H9 (cell line): ENCODE measurements at regions not wholly inside any gene's neighbourhood (a gene's known extent, or its start where the extent isn't known, plus 50 kb on each side); places are given as distances from the start of the nearest gene placed in this dataset.

Source experiments
- DNase-seq: peaks from one replicate; pipeline ENCODE4 v3.0.0-alpha.2; 2017
- H2AFZ ChIP-seq: one replicate; pipeline ENCODE4 v1.6.1; 2013; ENCODE audit warnings: mild to moderate bottlenecking, low read length, control low read depth, moderate library complexity
- H2AK5ac ChIP-seq: 2 replicates; pipeline ENCODE4 v1.6.1; 2013; ENCODE audit warnings: low read length, control low read depth, mixed read lengths; ENCODE audit not compliant: insufficient read length
- H2BK120ac ChIP-seq: one replicate; pipeline ENCODE4 v1.6.1; 2013; ENCODE audit warnings: low read depth, mild to moderate bottlenecking, low read length, control low read depth, inconsistent platforms; ENCODE audit not compliant: poor library complexity, severe bottlenecking
- H2BK12ac ChIP-seq: 2 replicates; pipeline ENCODE4 v1.6.1; 2013; ENCODE audit warnings: low read length, control low read depth, mixed read lengths, low read depth; ENCODE audit not compliant: insufficient read length
- H2BK15ac ChIP-seq: 2 replicates; pipeline ENCODE4 v1.6.1; 2013; ENCODE audit warnings: low read depth, low read length, control low read depth
- H2BK20ac ChIP-seq: one replicate; pipeline ENCODE4 v1.6.1; 2013; ENCODE audit warnings: low read depth, mild to moderate bottlenecking, low read length, control low read depth, inconsistent platforms; ENCODE audit not compliant: poor library complexity, severe bottlenecking
- H2BK5ac ChIP-seq: 2 replicates; pipeline ENCODE4 v1.6.1; 2013; ENCODE audit warnings: low read length, control low read depth, mixed read lengths; ENCODE audit not compliant: insufficient read length
- H3K14ac ChIP-seq: 2 replicates; pipeline ENCODE4 v1.6.1; 2013; ENCODE audit warnings: low read length, control low read depth; ENCODE audit not compliant: insufficient read depth
- H3K18ac ChIP-seq: 2 replicates; pipeline ENCODE4 v1.6.1; 2013; ENCODE audit warnings: low read depth, mild to moderate bottlenecking, mixed read lengths, low read length, control low read depth; ENCODE audit not compliant: insufficient read length
- H3K23ac ChIP-seq: 2 replicates; pipeline ENCODE4 v1.6.1; 2013; ENCODE audit warnings: low read length, control low read depth, mixed read lengths, low read depth; ENCODE audit not compliant: insufficient read length
- H3K23me2 ChIP-seq: 2 replicates; pipeline ENCODE4 v1.6.1; 2013; ENCODE audit warnings: low read depth, mild to moderate bottlenecking, mixed read lengths, low read length, control low read depth; ENCODE audit not compliant: insufficient read length, poor library complexity, severe bottlenecking
- H3K27ac ChIP-seq: 2 replicates; pipeline ENCODE4 v1.5.1; 2013; ENCODE audit warnings: low read length, control low read depth, mixed read lengths, low read depth; ENCODE audit not compliant: insufficient read length
- H3K27me3 ChIP-seq: 2 replicates; pipeline ENCODE4 v1.6.1; 2013; ENCODE audit warnings: low read length, control low read depth, inconsistent platforms; ENCODE audit not compliant: insufficient read depth
- H3K4ac ChIP-seq: 2 replicates; pipeline ENCODE4 v1.6.1; 2013; ENCODE audit warnings: low read depth, mild to moderate bottlenecking, control low read depth, inconsistent platforms, low read length, moderate library complexity
- H3K4me1 ChIP-seq: 2 replicates; pipeline ENCODE4 v1.6.1; 2013; ENCODE audit warnings: low read length, control low read depth, inconsistent platforms; ENCODE audit not compliant: insufficient read depth
- H3K4me2 ChIP-seq: 2 replicates; pipeline ENCODE4 v1.6.1; 2013; ENCODE audit warnings: low read length, control low read depth, mixed read lengths; ENCODE audit not compliant: insufficient read length, insufficient read depth
- H3K56ac ChIP-seq: 2 replicates; pipeline ENCODE4 v1.6.1; 2013; ENCODE audit warnings: low read depth, mild to moderate bottlenecking, mixed read lengths, low read length, control low read depth; ENCODE audit not compliant: insufficient read length
- H3K79me1 ChIP-seq: 2 replicates; pipeline ENCODE4 v1.6.1; 2013; ENCODE audit warnings: low read depth, mild to moderate bottlenecking, moderate library complexity, low read length, control low read depth, inconsistent platforms; ENCODE audit not compliant: insufficient read depth, poor library complexity, severe bottlenecking
- H3K79me2 ChIP-seq: 2 replicates; pipeline ENCODE4 v1.6.1; 2013; ENCODE audit warnings: low read length, control low read depth, inconsistent platforms; ENCODE audit not compliant: insufficient read depth
- H3K9ac ChIP-seq: 2 replicates; pipeline ENCODE4 v1.6.1; 2013; ENCODE audit warnings: low read length, control low read depth, mixed read lengths; ENCODE audit not compliant: insufficient read length; ENCODE audit errors: extremely low read depth
- H3K9me3 ChIP-seq: one replicate; pipeline ENCODE4 v1.6.1; 2013; ENCODE audit warnings: low read depth, low read length, inconsistent platforms; ENCODE audit not compliant: control insufficient read depth
- H3T11ph ChIP-seq: one replicate; pipeline ENCODE4 v1.6.1; 2013; ENCODE audit warnings: mild to moderate bottlenecking, low read length, control low read depth, inconsistent platforms
- H4K20me1 ChIP-seq: one replicate; pipeline ENCODE4 v1.6.1; 2013; ENCODE audit not compliant: control insufficient read depth, insufficient read length, insufficient read depth
- H4K5ac ChIP-seq: 2 replicates; pipeline ENCODE4 v1.6.1; 2013; ENCODE audit warnings: low read depth, mild to moderate bottlenecking, mixed read lengths, low read length, control low read depth; ENCODE audit not compliant: insufficient read length
- H4K8ac ChIP-seq: replicated peaks from 2 replicates; pipeline ENCODE4 v1.6.1; 2013; ENCODE audit warnings: low read length, control low read depth, mixed read lengths, low read depth; ENCODE audit not compliant: insufficient read length
- H4K91ac ChIP-seq: 2 replicates; pipeline ENCODE4 v1.6.1; 2013; ENCODE audit warnings: low read depth, mild to moderate bottlenecking, moderate library complexity, mixed read lengths, low read length, control low read depth; ENCODE audit not compliant: insufficient read length
- H3K27ac Mint-ChIP-seq, 3 experiments: 2 replicates in 2 of 3; 3 replicates in 1 of 3; pipeline ENCODE4 v1.8.0; 2020 to 2021; ENCODE audit warnings: mixed read lengths in 3 of 3, mild to moderate bottlenecking in 1 of 3, moderate library complexity in 1 of 3
- H3K27me3 Mint-ChIP-seq: 2 replicates; pipeline ENCODE4 v1.8.0; 2021; ENCODE audit warnings: low read depth, mild to moderate bottlenecking, moderate library complexity, mixed read lengths
- H3K36me3 Mint-ChIP-seq, 3 experiments: 2 replicates in 2 of 3; 3 replicates in 1 of 3; pipeline ENCODE4 v1.8.0; 2020 to 2021; ENCODE audit warnings: low read depth in 3 of 3, mixed read lengths in 3 of 3; ENCODE audit not compliant: insufficient read depth in 1 of 3
- H3K4me1 Mint-ChIP-seq, 2 experiments: 2 replicates each; pipeline ENCODE4 v1.8.0; 2020; ENCODE audit warnings: mixed read lengths in 2 of 2
- H3K4me3 Mint-ChIP-seq, 2 experiments: 2 replicates in 1 of 2; 3 replicates in 1 of 2; pipeline ENCODE4 v1.8.0; 2020 to 2021; ENCODE audit warnings: mild to moderate bottlenecking in 2 of 2, mixed read lengths in 2 of 2, moderate library complexity in 1 of 2
- H3K9me3 Mint-ChIP-seq, 2 experiments: 2 replicates in 1 of 2; 3 replicates in 1 of 2; pipeline ENCODE4 v1.8.0; 2020; ENCODE audit warnings: mild to moderate bottlenecking in 2 of 2, mixed read lengths in 2 of 2, moderate library complexity in 1 of 2
- CTCF ChIP-seq: fragments of 200-600 bp; sonication (generic); conservative IDR thresholded peaks from 3 replicates; pipeline ENCODE4 v1.8.0; 2021; ENCODE audit warnings: antibody characterized with exemption, mild to moderate bottlenecking
- WGBS: extraction: QIAGEN DNeasy Blood & Tissue Kit; methylation state at CpG from one replicate; pipeline ENCODE4 v1.1.7; 2013; ENCODE audit warnings: missing lambda C conversion rate, low lambda C conversion rate, mixed read lengths; ENCODE audit not compliant: insufficient read length; ENCODE audit errors: extremely low coverage; 5-methylcytosine and 5-hydroxymethylcytosine counted together

- Histone ChIP-seq H4K5ac (no peak overlapping the region), H3T11ph (no peak overlapping the region), H3K79me1 (no peaks in the 10 kb centered on the region), H2BK12ac (no peak overlapping the region), H3K23me2 (no peaks in the 10 kb centered on the region), H3K9me3 (no peaks in the 10 kb centered on the region), H2AFZ (no peak overlapping the region), H4K91ac (no peak overlapping the region), H3K4ac (no peak overlapping the region), H3K4me1 (no peaks in the 10 kb centered on the region), H3K27me3 (no peaks in the 10 kb centered on the region), H3K23ac (no peak overlapping the region), H3K4me2 (no peak overlapping the region), H2BK5ac (no peak overlapping the region), H3K9ac (no peak overlapping the region), H3K18ac (no peak overlapping the region), H3K56ac (no peak overlapping the region), H4K20me1 (no peaks in the 10 kb centered on the region), H3K79me2 (no peaks in the 10 kb centered on the region), H4K8ac (no peak overlapping the region), H3K14ac (no peak overlapping the region), H2BK120ac (no peak overlapping the region), H3K27ac (no peak overlapping the region), H2AK5ac (no peak overlapping the region), H2BK20ac (no peak overlapping the region), H2BK15ac (no peak overlapping the region)
- Mint-ChIP-seq H3K4me3 (no peak overlapping the region), H3K4me1 (peaks cover 3 to 4% of the 10 kb centered on the region in 2 experiments; a peak in 2 of 4 replicates), H3K9me3 (no peaks in the 10 kb centered on the region), H3K36me3 (no peaks in the 10 kb centered on the region), H3K27ac (no peak overlapping the region), H3K27me3 (no peaks in the 10 kb centered on the region)
- TF ChIP-seq CTCF = no peak
- no peak for DNase-seq
- no CpG with 5 or more reads among the region's 4 CpGs for WGBS
Measured at GRCh38 chr16:76942089-76942488, 248.9 kb upstream of the MON1B start.
